Fibroblast of peridontal ligament (primary cell): ENCODE measurements at regions not wholly inside any gene's neighbourhood (a gene's known extent, or its start where the extent isn't known, plus 50 kb on each side); places are given as distances from the start of the nearest gene placed in this dataset.

ENCODE experiments used
- DNase-seq: peaks from one replicate; pipeline ENCODE4 v3.0.0-alpha.2; 2010; ENCODE audit errors: extremely low read depth

DNA sequence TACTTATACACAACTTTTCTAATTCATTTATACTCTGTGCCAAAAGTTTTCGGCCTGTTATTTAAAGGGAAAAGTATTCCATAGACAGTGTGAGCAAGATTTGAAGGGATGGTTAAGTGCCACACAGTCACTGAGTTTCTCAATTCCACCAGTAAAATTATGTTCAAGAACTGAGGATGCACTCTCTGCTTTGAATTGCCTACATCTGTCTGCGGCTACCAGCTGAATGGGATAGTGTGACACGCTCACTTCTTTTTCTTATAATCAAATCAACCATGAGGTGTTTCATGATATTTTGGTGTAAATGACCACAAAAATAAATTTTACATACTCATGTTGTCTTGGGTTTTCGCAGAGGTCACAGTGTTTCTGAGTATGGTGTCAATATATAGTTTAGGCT lies 218.4 kb upstream of the TMEM161B start:
- DNase-seq: no peak

GRCh38 chr5:88486431-88486830 lies 217.8 kb upstream of the TMEM161B start:
- DNase-seq: no peak

DNA sequence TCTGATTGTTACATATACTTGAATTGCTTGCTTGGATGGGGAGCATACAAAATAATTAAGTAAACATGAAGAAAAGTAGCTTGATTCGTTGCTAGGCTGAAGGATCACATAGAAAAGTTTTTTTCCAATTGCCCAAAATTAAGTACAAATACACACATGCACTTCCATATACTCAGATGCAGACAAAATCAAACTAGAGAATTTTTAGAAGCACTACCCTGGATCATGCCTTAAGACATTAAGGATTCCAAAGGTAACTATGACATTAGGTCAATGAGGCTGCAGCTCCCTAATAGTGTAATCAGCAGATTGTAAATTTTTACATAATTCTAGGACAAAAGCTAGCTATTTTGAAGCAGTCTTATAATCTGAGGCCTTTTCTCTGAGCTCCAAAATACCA lies 216.9 kb upstream of the TMEM161B start:
- no peak for DNase-seq

DNA sequence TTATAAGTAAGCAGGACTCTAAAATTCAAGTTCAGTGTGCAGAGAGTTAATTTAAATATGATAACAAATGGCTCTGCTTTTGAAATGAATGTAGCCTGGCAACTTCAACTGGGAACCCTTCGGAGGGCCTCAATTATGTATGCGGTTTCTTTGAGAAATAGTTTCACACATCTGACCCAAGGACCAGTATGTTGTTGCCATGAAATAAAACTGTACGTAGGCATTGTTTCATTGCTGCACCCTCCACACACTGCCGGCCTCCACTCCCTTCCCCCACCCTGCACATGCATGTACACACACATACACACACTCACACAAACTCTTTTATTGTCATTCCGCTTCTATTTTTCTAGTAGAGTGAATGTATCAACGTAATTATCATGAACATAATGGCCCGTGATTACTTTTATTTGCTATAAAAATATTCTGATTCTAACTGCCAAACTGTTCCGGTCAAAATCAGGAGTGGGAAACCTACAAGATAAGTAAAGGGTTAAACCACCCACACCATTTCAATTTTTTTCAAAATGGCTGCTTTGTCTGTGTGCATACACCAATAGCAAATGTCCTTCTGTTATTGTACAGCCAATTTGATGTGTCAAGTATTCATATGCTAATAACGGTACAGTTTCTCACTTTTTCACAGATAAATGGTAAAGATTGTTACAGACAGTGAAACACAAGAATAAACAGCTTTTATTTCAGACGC lies 215.5 kb upstream of the TMEM161B start:
- no peak for DNase-seq

- peak; percentile 78 for DNase-seq
Observed at GRCh38 chr5:88480801-88481499, 212.3 kb upstream of the TMEM161B start.

GRCh38 chr5:88480245-88480644 lies 211.6 kb upstream of the TMEM161B start:
- DNase-seq: peak; percentile 8

GRCh38 chr5:88474574-88474973 lies 205.9 kb upstream of the TMEM161B start:
- DNase-seq: no peak

GRCh38 chr5:88470745-88471144 lies 202.1 kb upstream of the TMEM161B start:
- DNase-seq: no peak

GRCh38 chr5:88459971-88460370 lies 191.3 kb upstream of the TMEM161B start:
- no peak for DNase-seq

DNA sequence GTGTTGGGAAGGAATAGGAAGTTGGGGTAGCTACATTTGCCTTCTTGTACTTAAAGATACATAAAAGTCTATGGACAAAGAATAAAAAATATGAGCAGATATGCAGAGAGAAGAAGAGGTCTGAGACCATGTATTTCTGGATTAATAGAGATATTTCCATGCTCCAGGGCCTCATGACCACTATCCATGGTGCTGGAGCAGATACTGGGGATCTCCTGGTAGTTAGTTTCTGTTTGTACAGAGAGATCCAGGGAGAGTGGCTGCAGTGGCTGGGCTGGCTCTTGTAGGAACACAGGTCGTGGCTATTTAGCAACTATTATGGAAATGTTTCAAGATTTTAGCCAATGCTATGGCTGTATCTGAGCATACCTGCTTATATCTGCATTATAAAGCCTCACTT lies 184.2 kb upstream of the TMEM161B start:
- peak; percentile 5 for DNase-seq

GRCh38 chr5:88450239-88450638 lies 181.6 kb upstream of the TMEM161B start:
- DNase-seq: peak; percentile 0

DNA sequence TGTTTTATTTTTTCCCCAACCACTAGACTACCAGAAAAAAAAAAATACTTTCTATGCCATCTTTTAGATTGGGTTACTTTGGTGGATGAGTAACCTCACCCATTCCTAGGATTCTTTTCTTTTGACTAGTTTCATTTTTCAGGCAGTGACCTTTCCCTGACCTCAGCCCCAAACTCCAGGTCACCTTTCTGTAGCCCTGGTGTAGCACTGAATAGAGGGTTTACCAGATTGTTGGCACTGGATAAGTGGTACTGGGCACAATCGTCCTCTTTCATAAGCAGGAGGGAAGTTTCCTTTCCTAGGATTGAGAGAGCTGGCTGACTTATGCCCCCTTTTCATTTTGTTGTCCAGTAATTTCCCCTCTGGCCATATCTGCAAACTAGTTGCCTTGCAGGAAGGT lies 169.4 kb upstream of the TMEM161B start:
- peak; percentile 29 for DNase-seq

DNA sequence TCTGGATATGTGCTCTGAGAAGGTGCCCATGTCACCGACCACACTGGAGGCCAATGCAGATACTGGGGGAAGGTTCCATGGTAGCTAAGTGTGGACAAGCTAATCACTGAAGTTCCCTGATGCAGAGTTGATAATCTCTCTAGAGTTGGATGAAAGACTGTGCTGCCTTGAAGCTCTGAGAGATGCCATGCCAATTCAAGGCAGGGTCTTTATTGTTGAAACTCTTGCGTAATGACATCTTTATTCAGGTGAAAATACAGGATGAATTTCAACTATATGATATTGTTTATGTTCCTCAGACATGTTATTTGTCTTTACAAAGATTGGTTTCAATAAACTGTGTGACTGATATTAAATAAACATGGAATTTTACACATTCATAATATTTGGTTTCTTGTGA lies 167.6 kb upstream of the TMEM161B start:
- no peak for DNase-seq

DNA sequence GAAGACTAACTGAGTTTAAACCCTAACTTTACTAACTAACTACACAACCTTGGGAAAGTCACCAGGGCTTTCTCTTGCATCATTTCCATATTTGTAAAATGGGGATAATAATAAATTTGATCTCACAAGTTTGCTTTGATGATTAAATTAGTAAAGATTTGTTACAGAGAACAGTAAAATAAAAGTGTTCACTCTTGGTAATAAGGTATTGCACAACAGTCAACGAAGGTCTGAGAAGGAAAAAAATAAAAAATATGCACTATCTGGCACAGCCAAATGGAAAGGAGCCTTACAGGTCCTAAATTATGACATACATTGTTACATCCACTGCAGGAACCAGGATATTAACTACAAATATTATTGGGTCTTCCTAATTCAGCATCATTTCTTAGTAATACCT lies 160.0 kb upstream of the TMEM161B start:
- DNase-seq: no peak

DNA sequence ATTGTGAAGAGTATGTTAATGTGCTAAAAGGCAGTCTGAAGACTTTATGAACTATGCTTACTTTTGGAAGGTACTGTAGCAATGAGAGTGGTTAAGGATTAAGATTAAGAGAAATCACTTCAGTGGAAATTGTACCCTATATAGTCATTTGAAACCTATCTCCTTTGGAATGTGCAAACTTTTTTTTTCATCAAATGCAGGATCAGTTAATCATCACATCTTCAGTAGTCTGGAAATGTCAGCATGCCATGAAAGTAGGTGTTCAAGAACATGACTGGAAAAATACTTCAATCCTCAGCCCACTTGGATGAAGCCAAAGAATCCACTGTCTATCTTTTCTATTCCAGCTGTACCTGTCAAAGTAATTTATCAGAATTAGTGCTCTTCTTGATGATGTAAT lies 157.8 kb upstream of the TMEM161B start:
- DNase-seq: no peak

DNA sequence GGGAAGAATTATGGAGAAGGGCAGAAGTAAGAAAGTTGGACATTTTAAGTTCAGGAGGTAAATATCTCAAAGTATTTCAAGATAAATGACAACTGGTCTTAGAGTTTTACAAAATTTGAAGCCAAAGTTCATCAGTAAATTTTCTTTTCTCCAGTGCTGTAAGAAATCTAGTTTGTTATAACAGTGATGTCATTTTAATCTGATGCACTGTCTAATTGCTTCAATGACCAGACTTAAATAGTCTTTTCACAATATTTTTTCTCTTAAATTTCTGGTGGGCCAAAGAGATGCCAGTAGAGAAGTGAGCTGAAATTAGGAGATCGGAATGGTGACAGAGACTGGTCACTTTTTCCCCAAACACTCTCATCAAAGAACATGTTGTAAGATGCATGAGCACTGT lies 156.5 kb upstream of the TMEM161B start:
- DNase-seq: no peak

DNA sequence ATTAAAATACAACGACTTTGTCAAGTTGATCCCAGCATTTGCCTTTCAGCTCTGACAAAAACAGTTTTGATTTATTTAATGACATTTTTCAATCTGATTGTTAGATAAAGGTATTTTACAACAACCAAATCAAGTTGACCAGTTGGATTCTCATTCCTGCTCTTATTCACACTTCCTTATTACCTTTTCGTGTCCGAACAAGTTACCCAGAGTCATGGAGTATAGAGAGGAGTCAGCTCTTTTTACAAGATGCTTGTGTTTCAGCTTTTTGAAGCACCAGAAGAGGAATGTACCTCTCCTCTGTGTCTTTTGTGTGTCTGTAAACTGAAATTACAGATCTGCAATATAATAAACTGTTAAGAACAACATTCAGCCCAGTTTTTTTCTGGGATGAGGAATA lies 151.3 kb upstream of the TMEM161B start:
- no peak for DNase-seq

DNA sequence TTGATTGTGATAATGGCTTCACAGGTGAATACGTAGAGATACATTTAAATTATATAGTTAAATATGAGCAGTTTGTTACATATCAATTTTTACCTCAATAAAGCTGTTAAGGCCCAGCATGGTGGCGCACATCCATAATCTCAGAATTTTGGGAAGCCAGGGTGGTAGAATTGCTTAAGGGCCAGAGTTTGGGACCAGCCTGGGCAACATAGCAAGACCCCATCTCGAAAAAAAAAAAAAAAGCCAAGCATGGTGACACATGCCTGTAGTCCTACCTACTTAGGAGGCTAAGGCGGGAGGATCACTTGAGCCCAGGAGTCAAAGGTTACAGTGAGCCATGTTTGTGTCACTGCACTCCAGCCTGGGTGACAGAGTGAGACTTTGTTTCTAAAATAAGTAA lies 138.7 kb upstream of the TMEM161B start:
- DNase-seq: no peak

DNA sequence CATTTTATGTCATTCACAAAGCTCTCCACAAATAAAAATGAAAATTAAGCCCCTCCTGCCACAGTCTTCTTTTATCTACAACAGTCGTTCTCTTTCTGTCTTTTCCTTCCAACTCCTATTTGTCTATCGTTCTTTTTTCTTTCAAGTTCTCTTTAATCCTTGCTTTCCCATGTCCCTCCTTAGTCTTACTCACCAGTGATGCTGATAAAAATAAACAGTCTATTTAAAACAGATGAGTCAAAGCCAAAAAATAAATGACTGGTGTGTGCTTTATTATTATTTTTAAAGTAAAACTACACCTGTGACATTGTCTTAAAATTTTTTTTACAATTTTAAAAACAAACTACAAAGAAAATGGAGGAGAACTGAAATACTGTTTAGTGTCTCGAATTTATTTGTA lies 137.1 kb upstream of the TMEM161B start:
- no peak for DNase-seq

GRCh38 chr5:88404405-88404804 lies 135.8 kb upstream of the TMEM161B start:
- DNase-seq: no peak

DNA sequence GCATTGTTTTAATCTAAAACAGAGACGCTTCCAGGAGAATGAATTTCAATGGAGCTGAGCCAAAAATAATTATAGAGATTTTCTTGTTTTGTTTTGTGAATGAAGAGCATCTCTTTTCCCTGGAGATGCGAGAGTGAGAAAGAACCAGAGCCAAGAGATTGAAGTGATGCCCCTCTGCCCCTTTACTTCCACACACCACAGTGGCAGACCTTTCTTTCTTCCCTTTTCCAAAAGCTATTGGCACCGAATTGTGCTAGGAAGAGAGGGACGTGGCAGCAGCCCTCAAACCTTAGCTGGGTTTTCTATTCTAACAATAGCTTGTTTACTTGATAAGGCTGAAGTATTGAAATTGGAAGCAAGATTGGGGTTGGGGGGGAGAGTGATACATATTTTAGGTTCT lies 133.0 kb upstream of the TMEM161B start:
- no peak for DNase-seq

GRCh38 chr5:88401228-88401627 lies 132.6 kb upstream of the TMEM161B start:
- no peak for DNase-seq

GRCh38 chr5:88399561-88399960 lies 130.9 kb upstream of the TMEM161B start:
- no peak for DNase-seq

DNA sequence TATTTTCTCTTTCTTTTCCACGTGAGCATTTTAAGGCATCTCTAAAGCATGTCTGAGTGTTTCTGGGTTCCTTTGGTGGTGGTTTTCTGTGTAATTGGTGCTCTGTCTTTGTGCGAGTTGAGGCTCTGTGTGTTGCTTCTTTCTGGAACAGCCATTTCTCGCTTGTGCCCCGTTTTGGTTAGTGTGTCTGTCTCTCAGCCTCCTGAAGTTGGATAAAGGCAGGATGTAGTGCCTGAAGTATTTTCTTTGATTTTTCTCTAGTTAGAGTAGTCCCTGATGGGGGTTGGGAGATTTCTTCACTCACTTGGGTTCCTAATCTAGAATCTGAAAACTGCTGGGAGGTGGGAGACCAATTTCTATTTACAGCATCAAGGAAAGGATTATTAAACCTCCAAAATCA lies 129.7 kb upstream of the TMEM161B start:
- DNase-seq: no peak
